Stimulated activated CD8-positive, alpha-beta memory T cell treated with anti-CD3 and anti-CD28 coated beads, Interleukin-7, amount 100 ng/mL, for 24 hours (primary cell): ENCODE measurements at regions not wholly inside any gene's neighbourhood (a gene's known extent, or its start where the extent isn't known, plus 50 kb on each side); places are given as distances from the start of the nearest gene placed in this dataset.
"Not testable (repeated sequence)": the region's sequence is repeated elsewhere in the genome, so short reads cannot be mapped to it uniquely, and the experiment has no call there.

Experiments used
- DNase-seq: peaks from one replicate; pipeline ENCODE4 v3.0.0-alpha.2; 2020; ENCODE audit warnings: low read depth

- no peak for DNase-seq
Observed at GRCh38 chr18:78414302-78414701, 565.3 kb upstream of the SALL3 start.

DNA sequence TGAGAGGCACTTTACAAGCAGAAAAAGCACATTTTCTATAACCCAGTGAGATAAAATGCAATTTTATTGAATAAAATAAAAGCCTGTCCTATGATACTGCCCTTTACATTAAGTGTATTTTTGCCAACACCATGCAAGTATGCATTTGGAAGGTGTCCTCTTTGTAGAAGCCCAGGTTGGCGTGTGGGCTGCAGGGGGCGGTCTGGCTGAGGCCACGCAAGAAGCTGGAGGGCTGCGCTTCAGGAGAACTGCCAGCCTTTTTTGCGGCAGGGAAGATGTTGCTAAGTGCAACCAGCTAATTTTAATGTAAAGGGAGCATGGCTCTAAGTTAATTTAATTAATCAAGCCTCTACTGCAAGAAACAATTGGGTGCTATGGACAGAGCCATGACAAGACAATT, 562.8 kb upstream of the SALL3 start:
- no peak for DNase-seq

DNA sequence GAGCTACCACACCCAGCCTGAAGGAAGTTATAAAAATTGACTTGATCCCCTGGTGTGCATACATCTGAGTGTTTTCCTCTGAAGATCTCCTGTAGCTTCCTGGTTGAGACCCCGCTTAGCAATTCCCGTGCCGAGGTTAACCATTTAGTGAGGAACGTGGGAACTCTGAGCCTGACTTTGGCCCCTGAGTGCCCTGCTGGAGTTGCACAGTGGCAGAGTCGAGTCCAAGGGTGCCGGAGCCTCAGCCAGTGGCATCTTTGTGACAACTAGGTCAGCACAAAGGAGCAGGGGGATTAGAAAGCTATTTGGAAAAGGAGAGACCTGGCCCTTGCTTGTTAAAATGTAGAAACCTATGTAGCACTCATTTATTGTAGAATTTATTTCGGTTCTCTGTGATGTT, 561.2 kb upstream of the SALL3 start:
- DNase-seq = no peak

GRCh38 chr18:78419171-78419570, 560.4 kb upstream of the SALL3 start:
- no peak for DNase-seq

DNA sequence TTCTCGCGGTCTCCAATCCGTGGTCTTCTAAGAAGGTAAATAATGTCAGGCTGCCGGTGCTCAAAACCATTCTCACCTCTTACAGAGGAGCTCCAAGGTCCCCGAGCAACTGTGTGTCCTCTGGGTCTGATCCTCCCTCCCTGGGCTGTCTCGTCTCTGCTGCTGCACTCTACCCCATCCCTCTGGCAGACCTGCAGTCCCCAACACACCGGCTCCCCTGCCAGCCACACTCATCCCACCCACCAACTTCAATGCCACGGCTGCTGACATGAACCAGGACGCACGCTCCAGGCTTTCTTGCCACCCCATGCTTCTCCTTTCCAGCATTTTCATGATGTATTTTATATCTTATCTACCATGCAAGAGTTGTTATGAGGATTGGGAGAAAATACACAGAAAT, 559.5 kb upstream of the SALL3 start:
- DNase-seq = no peak

DNA sequence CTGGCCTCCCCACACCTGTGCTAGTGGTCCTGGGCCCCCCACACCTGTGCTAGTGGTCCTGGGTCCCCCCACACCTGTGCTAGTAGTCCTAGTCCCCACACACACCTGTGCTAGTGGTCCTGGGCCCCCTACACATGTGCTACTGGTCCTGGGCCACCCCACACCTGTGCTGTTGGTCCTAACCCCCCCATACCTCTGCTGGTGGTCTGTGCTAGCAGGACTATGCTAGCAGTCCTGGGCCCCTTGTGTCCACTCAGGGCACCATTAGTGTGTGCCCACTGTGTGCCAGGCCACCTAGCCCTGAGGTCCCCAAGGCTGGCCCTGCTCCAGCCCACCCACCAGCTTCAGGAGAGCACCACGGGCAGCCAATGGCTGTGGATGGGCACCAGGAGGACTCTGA, 558.2 kb upstream of the SALL3 start:
- no peak for DNase-seq

DNA sequence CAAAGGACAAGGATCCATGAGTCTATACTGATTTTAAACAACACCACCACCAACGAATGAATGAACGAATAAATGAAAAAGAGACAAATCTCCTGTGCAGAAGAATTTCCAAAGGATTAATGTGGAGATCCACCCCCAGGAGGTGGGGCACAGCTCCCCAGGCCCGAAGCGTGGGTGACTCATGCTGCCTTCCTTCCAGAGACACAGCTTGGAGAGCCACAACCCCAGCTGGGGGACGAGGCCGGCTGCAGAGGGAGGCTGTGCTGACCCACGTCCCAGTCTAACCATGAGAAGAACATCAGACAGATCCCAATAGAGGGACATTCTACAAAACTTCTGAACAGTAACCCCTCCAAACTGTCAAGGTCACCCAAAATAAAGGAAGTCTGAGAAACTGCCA, 557.3 kb upstream of the SALL3 start:
- DNase-seq = no peak

DNA sequence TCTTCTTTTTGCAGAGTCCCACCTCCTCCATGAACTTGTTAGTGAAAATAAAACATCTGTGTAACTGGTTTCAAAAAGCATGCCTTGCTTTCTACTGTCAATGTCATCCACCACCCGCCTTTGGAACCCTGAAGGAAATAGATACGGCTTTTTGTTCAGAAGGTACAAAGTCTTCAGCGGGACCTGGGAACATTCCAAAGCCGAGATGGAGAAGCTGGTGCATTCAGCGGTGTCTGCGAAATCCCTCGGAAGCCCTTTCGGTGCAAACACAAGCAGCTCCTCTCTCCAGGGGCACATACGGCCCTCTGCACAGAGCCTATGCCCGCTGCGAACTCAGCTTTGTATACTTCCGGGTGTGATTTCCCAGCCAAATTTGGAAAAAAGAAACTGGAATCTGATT, 555.8 kb upstream of the SALL3 start:
- DNase-seq = no peak

GRCh38 chr18:78424403-78425018, 555.1 kb upstream of the SALL3 start:
- no peak for DNase-seq

GRCh38 chr18:78425019-78425412, 554.6 kb upstream of the SALL3 start:
- no peak for DNase-seq

DNA sequence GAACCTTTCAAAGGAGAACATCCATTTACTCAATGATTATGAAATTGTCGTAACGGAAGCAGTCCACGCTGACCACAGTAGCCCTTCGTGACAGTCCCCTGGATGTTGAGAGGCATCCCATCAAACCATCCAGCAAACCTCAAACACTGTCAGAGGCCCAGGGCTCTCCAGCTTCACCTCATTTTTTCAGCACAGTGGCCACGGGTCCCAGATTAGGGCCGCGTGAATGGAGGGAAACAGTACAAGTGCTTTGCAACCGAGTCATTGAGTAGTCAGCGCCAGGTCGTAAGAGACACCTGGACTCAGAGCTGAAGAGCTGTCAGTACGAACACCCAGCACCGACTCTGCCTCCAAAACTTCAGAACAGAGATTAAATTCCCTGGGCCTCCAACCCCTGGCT, 552.5 kb upstream of the SALL3 start:
- DNase-seq = no peak

GRCh38 chr18:78429127-78430108, 550.2 kb upstream of the SALL3 start:
- DNase-seq = no peak

GRCh38 chr18:78430131-78430758, 549.4 kb upstream of the SALL3 start:
- DNase-seq = no peak

- DNase-seq = no peak
Observed at GRCh38 chr18:78431606-78432005, 548.0 kb upstream of the SALL3 start.

DNA sequence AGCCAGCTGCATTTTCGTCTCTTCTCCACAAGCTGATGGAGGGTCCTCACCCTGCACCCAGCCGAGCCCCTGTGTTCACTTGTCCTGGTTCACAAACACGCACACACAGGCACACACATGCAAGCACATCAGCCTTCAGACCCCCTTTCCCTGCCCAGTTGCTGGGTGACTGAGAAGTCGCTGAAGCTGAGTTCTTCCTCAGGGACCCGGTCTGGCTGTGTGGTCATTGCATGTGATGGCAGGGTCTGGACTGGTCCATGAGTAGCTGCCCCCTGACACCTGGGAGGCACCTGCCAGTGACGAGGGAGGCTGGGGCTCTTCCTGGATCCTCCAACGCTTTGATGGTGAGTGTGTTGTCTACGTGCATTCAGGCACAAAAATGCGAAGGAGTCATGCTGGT, 546.1 kb upstream of the SALL3 start:
- no peak for DNase-seq

DNA sequence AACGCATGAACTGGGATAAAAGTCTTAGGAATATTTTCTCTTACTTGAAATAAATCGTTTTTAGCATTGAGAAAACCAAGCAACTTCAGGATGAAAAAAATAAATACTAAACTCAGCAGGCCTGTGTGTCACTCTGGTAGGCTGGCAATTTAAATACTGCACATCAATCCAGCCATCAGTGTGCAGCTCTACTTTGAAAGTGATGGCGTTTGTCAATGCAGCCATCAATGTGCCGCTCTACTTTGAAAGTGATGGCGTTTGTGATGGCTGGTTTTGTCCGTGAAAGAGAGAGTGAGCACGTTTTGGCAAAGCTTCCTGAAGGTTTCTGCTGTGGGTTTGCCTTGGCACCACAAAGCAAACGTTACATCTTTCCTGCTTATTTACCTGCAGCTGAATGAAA, 543.5 kb upstream of the SALL3 start:
- DNase-seq = no peak

DNA sequence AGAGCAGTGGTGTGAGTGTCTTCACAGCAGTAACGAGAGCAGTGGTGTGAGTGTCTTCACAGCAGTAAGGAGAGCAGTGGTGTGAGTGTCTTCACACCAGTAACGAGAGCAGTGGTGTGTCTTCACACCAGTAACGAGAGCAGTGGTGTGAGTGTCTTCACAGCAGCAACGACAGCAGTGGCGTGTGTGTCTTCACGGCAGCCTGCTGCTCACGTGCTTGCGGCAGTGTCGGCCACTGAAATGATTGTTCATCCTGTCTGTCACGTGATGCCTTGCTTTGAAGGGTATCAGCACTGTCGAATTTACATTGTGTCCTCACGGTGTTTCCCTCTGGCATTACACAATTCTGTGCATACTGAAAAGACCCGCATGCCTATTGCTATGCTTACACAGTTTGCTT, 541.4 kb upstream of the SALL3 start:
- DNase-seq = not testable (repeated sequence)

DNA sequence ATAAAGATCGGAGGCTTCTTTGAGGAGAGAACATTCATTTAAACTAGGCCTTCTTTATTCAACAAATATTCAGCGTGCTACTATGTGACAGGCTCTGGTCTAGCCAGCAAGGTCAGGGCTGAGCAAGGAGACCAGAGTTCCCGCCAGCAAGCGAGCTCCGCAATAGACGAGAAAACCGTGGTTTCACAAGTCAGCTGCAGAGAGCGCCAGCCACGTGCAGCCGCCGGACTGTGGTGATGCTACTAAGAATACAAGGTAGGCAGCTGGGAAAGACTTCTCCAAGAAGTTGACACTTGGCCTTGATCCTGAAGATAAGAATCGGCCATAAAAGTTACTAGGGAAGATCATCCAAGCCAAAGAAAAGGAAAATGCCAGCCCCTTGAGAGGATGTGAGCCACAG, 533.7 kb upstream of the SALL3 start:
- no peak for DNase-seq

- no peak for DNase-seq
Observed at GRCh38 chr18:78447211-78447610, 532.4 kb upstream of the SALL3 start.

- DNase-seq = no peak
Observed at GRCh38 chr18:78448106-78448505, 531.5 kb upstream of the SALL3 start.

GRCh38 chr18:78448591-78448990, 531.0 kb upstream of the SALL3 start:
- DNase-seq = no peak

DNA sequence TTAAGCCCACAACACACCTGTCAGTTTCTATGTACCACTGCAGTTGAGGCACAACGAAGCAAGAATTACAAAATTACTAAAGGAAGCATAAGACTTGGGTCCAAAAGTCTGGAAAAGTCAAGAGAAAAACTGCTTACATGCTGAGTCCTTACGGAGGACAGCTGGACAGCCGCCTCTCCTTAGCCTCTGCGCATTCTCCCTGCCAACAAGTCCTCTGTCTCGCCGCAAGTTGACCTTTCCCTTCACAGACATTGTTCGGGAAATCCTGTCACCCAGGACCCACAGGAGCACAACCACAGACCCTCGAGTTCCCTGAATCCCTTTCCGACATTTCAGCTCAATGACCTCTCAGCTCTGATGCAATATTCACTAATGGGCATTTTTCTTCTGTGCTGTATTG, 525.4 kb upstream of the SALL3 start:
- DNase-seq = no peak

DNA sequence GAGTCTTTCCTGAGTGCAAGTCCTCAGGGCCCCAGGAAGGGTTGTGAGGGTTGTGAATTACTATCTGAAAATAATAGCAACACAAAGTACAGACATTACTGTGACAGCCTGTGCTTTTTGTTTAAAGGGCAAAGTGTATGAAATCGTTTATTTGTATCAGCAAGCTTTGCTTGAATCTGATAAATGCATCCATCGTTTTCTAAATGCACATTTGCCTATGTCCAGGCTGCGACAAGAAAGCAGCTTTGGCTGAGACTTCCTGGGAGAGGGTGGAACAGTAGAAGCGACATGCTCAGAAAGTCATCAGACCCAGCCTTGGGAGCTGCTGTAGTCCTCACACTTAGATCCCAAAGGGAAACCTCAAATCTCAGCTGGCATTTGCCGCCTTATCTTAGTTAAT, 524.2 kb upstream of the SALL3 start:
- no peak for DNase-seq
